Natural killer cell treated with Interleukin-12 subunit alpha and Interleukin-12 subunit beta and Interleukin-15 and Interleukin-18, amount 100 ng/mL, for 72 hours (primary cell): ENCODE measurements at regions not wholly inside any gene's neighbourhood (a gene's known extent, or its start where the extent isn't known, plus 50 kb on each side); places are given as distances from the start of the nearest gene placed in this dataset.

ENCODE experiments used
- ATAC-seq, 2 donors: fragments of 150-1000 bp; cut with Tn5 transposase in 1 of 2; sonication (Bioruptor Pico), chemical (Tn5 transposase) in 1 of 2; 2 replicates each; pipeline ENCODE4 v1.10.0; 2021
- DNase-seq: peaks from one replicate; pipeline ENCODE4 v3.0.0; 2022; ENCODE audit warnings: low spot score
- H3K27ac Mint-ChIP-seq, 2 donors: 1 replicate in 1 of 2; 2 replicates in 1 of 2; pipeline ENCODE4 v1.8.0; 2022; ENCODE audit warnings: mixed read lengths in 2 of 2, mild to moderate bottlenecking in 1 of 2, moderate library complexity in 1 of 2
- H3K27me3 Mint-ChIP-seq, 2 donors: 1 replicate in 1 of 2; 2 replicates in 1 of 2; pipeline ENCODE4 v1.8.0; 2022; ENCODE audit warnings: mixed read lengths in 2 of 2
- H3K36me3 Mint-ChIP-seq: one replicate; pipeline ENCODE4 v1.8.0; 2022; ENCODE audit warnings: mixed read lengths
- H3K4me1 Mint-ChIP-seq, 2 donors: 1 replicate in 1 of 2; 2 replicates in 1 of 2; pipeline ENCODE4 v1.8.0; 2022; ENCODE audit warnings: low read depth in 2 of 2, mixed read lengths in 2 of 2, mild to moderate bottlenecking in 1 of 2
- H3K4me3 Mint-ChIP-seq: one replicate; pipeline ENCODE4 v1.8.0; 2022; ENCODE audit warnings: mixed read lengths
- H3K9me3 Mint-ChIP-seq: 2 replicates; pipeline ENCODE4 v1.8.0; 2022; ENCODE audit warnings: mixed read lengths

DNA sequence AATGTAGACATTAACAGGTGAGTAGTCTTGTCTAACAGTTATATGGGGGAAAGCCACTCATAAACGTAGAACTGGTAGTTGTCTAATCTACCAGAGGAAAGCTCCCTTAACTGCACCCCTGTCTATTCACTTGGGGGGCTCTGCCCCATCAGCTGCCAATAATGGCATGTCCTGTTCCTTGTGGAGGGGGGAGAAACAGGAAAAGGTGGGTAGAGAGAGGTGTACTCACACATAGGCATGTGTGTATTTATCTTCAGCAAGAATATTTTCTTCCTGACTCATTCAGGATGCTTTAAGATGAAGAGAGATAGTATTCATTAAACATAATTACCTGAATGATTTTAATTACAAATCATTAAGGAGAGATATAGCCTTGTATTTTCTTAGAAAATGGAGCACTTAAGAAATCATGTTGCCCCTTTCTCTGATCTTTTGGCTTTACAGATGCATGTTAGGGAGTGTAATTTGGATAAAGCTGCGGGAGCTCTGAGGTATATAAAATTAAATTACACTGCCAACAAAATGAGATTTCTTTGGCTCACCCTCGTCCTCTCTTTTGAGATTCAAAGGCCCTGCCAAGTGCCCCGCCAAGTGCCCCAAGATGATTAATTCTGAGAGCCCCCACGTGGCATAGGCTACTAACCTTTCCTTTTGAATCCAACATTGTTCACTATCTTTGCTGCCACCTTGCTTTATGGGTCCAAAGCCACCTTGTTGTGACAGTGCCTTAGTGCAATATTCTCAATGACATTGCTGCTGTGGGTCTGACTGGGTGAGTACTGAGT is 286.3 kb upstream of the LYPLAL1 start:
- Mint-ChIP-seq H3K4me1 (no peaks in the 10 kb centered on the region), H3K27me3 (no peaks in the 10 kb centered on the region), H3K27ac (no peak overlapping the region), H3K9me3 (peaks cover 6% of the 10 kb centered on the region), H3K36me3 (no peaks in the 10 kb centered on the region), H3K4me3 (no peak overlapping the region)
- ATAC-seq: no peak
- DNase-seq: no peak

DNA sequence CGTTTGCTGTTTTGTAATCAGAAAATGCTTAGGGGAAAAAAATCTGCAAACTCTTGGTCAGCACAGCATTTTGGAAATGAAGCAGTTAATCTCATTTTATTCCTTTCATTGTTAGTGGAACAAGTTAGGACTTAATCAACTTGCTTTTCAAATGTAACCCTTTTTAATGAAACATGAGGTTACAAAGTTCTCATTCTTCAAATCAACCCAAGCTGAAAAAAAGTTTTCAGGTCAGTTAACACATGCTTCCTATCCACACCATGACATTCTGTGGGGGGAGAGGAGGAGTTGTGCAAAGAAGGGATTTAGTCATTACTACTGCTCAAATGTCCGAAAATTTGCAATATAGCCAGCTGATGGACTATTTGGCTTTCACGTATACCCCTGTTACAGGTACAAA is 283.2 kb upstream of the LYPLAL1 start:
- no peaks in the 10 kb centered on the region for H3K36me3 Mint-ChIP-seq
- no peak overlapping the region for H3K4me3 Mint-ChIP-seq
- ATAC-seq (no peak), DNase-seq (no peak)
- peaks cover 2% of the 10 kb centered on the region for H3K9me3 Mint-ChIP-seq
- no peak overlapping the region for H3K27ac Mint-ChIP-seq
- H3K4me1 Mint-ChIP-seq: no peaks in the 10 kb centered on the region
- H3K27me3 Mint-ChIP-seq: no peaks in the 10 kb centered on the region

DNA sequence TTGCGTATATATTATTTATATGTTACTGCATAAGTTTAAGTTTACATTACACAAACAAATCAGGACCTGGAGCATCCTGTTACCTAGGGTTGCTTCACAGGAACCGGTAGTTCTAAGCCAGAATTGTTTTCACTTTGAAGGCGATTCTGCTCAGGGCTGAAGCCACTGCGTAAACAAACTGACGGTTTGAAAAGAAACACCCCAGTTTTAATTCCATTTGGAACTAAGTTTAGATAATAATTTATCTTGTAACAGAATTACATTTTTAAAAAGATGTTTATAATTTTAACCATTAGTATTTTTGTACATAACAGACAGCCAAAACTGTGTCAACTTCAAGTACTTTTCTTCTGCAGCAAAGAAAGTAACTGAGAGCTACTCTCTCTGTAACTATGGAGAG is 282.1 kb upstream of the LYPLAL1 start:
- ATAC-seq (no peak), DNase-seq (no peak)
- Mint-ChIP-seq H3K9me3 (peaks cover 8% of the 10 kb centered on the region), H3K4me1 (no peaks in the 10 kb centered on the region), H3K27ac (no peak overlapping the region), H3K27me3 (no peaks in the 10 kb centered on the region), H3K36me3 (no peaks in the 10 kb centered on the region), H3K4me3 (no peak overlapping the region)

DNA sequence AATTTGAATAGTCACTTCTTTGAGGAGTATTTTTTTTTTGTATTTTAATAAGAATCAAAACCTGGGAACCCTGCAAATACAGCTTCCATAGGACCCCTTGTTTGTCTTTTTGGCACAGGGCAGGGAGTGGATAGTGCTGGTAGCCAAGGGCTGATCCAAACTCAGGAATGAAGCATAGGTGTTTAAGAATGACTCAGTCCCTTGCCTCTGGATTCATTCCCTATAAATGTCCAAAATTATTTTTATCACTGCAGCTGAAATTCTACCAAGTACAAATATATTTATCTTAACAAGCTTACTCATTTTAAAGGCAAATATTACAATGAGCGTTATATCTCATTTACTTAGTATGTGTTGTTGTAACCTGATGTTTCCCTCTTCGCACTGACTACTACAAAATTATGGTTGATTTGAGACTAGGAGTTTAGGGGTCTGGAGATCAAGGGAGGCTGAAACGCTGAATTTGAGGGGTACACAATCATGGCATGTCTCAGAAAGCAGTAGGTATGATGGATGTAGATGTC is 278.6 kb upstream of the LYPLAL1 start:
- Mint-ChIP-seq H3K9me3 (peaks cover 8% of the 10 kb centered on the region), H3K27me3 (no peaks in the 10 kb centered on the region), H3K27ac (no peak overlapping the region), H3K4me3 (no peak overlapping the region), H3K4me1 (no peaks in the 10 kb centered on the region), H3K36me3 (no peaks in the 10 kb centered on the region)
- DNase-seq (no peak), ATAC-seq (no peak)

DNA sequence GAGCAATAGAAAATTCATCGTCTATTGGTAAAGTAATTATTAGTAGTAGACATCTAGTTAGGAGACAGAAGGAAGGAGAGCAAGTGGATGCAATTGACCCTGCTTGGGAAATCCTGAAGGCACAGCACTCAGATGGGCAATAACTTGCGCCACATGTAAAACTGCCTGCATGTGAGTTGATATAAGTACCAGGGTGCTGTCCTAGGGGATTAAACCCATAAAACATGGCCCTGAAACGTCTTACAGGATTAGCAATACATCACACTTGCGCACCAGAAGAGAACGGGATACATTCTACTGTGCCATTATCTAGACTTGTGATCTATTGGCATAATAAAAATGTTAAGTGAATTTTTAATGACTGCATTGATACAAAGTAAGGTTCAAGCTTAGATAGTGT is 277.5 kb upstream of the LYPLAL1 start:
- Mint-ChIP-seq H3K36me3 (no peaks in the 10 kb centered on the region), H3K4me1 (no peaks in the 10 kb centered on the region), H3K9me3 (peaks cover 8% of the 10 kb centered on the region), H3K27me3 (no peaks in the 10 kb centered on the region), H3K4me3 (no peak overlapping the region), H3K27ac (no peak overlapping the region)
- DNase-seq (no peak), ATAC-seq (no peak)

DNA sequence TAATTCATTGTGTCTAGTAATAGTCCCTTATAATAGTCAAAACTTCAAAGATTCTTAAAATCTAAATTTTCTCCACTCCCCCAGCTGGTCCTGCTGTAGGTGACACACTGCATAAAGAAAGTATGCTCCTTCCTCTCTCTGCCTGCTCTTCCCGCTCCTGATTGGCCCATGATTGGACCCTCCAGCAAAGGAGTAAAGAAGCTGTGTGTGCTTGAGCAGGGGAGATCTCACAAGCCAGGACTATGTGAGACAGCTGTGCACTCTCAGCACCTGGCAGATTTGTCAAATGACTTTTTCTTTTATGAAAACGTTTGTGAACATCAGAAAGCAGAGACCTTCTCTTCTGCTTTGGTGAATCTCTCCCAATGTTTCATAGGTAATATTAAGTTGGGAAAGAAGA is 274.8 kb upstream of the LYPLAL1 start:
- no peak overlapping the region for H3K27ac Mint-ChIP-seq
- DNase-seq: no peak
- H3K4me3 Mint-ChIP-seq: no peak overlapping the region
- peaks cover 8% of the 10 kb centered on the region for H3K9me3 Mint-ChIP-seq
- H3K4me1 Mint-ChIP-seq: no peaks in the 10 kb centered on the region
- H3K36me3 Mint-ChIP-seq: no peaks in the 10 kb centered on the region
- no peak for ATAC-seq
- H3K27me3 Mint-ChIP-seq: no peaks in the 10 kb centered on the region

DNA sequence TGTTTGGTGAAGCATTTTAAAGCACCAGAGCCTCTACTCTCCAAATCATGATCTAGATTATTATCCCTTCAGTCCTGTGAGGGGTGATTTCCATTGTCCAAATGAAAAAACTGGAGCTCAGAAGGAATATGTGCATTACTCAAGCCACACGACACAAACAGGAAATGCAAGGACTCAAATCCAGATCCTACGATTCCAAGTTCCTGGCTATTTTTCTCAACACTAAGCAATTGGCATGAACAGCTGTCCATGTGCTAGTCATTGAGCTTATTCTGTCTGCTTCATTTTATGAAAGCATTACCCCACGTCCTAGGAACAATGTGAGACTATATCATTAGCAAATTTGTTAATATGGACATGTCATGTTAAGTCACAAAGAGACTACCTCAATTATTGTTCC is 273.1 kb upstream of the LYPLAL1 start:
- no peaks in the 10 kb centered on the region for H3K4me1 Mint-ChIP-seq
- ATAC-seq: no peak
- peaks cover 4% of the 10 kb centered on the region for H3K9me3 Mint-ChIP-seq
- no peaks in the 10 kb centered on the region for H3K36me3 Mint-ChIP-seq
- no peak overlapping the region for H3K27ac Mint-ChIP-seq
- no peak overlapping the region for H3K4me3 Mint-ChIP-seq
- DNase-seq: no peak
- H3K27me3 Mint-ChIP-seq: no peaks in the 10 kb centered on the region

DNA sequence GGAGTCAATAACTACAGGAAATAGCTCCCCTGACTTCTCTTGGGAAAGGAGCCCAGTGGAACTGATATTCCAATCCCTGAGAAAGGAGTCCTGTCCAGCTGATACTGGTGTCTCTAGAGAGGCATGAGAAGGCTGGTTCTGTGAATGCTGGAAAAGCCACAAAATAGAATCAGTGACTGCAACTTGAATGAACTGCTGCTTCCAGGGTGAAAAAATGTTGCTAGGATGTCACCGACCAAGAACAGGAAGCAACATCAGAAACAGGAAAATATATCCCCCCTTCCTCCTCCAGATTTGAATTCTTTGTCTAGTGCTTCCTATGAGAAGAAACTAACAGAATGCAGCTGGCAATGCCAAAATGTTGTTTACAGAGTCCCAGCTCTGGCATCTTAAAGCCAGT is 269.3 kb upstream of the LYPLAL1 start:
- Mint-ChIP-seq H3K4me3 (no peak overlapping the region), H3K36me3 (no peaks in the 10 kb centered on the region), H3K27ac (no peak overlapping the region), H3K9me3 (peaks cover 3% of the 10 kb centered on the region), H3K27me3 (no peaks in the 10 kb centered on the region), H3K4me1 (no peaks in the 10 kb centered on the region)
- DNase-seq (no peak), ATAC-seq (no peak)

DNA sequence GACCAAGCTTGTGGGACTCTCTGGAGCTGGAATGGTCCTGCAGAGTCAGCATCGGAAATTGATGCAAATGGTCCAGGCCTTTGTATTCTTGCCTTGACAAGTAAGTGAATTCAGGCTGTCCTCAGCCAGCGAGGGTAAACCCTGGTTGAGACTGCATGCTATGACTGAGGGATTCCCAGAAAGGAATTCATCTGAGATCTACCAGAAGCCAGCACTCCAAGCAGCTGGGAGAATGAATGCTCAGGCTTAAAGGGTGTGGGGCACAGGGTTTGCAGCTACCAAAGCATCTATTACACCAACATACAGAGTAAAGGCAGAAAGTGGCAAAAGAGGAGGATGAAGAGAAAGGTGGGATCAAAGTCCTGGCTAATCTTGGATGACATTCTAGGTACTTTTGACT is 257.0 kb upstream of the LYPLAL1 start:
- Mint-ChIP-seq H3K36me3 (no peaks in the 10 kb centered on the region), H3K4me3 (no peak overlapping the region), H3K27ac (no peak overlapping the region)

DNA sequence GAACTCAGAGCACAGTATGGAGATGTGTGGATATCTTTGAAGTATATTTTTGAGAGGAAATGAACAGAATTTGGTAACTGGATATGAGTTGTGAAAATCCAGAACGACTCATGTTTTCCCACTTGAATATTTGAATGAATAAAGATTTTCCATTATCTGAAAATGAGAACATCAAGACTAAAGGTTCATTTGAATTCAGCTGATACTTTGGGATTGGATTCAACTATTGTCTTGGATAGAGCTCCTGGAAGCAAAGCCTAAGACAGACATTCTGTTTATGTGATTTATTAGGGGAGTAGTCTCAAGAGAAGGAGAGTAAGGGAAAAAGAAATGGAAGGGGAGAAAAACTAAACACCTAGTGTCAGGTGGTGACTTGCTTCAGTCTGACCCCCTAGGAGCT is 256.0 kb upstream of the LYPLAL1 start:
- Mint-ChIP-seq H3K4me1 (no peaks in the 10 kb centered on the region), H3K27ac (no peak overlapping the region), H3K4me3 (no peak overlapping the region), H3K27me3 (no peaks in the 10 kb centered on the region), H3K36me3 (no peaks in the 10 kb centered on the region), H3K9me3 (peaks cover 15% of the 10 kb centered on the region)
- DNase-seq (no peak), ATAC-seq (no peak)

More for the DNA sequence above, 257.0 kb upstream of the LYPLAL1 start:
- DNase-seq (no peak), ATAC-seq (no peak)
- H3K4me1 Mint-ChIP-seq: no peaks in the 10 kb centered on the region
- H3K9me3 Mint-ChIP-seq: peaks cover 15% of the 10 kb centered on the region
- no peaks in the 10 kb centered on the region for H3K27me3 Mint-ChIP-seq

DNA sequence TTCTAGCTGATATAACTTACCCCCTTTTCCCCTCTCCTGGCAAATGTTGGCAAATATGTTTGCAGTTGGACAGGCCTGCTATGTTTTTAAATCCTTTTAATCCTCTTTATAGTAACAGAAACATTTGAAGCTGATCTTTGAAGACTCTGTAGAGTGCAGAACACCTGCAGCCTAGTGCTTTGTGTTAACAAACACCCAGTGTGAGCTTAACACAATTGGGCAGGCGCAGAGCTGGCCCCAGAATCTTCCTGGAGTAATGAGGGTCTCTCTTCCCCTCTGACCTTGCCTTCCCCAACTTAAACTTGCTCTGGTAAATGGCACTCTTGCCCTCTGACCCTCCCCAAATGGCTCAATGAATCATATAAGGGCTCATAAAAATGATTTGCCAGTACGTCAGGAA is 247.9 kb upstream of the LYPLAL1 start:
- H3K4me3 Mint-ChIP-seq: no peak overlapping the region

DNA sequence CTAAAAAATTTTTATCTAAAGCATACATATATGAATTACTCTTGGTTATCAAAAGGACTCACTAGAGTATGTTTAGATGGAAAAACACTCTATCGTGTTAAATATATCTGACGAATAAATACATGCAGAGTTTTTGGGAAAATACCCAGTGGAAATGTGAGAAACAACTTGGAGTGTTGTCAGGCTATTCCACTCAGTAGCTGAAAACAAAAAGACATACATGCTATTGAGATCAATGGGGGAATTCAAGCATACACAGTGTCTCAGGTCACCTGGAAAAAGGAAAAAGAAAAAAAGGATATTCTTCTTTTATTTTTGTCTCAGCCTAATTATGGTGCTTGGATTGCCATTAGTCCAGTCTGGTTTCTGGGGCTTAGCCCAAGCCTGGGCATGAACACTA is 247.0 kb upstream of the LYPLAL1 start:
- ATAC-seq: no peak
- no peak overlapping the region for H3K27ac Mint-ChIP-seq

More for the DNA sequence above, 247.9 kb upstream of the LYPLAL1 start:
- H3K27ac Mint-ChIP-seq: no peak overlapping the region
- DNase-seq: no peak
- peaks cover 7% of the 10 kb centered on the region for H3K9me3 Mint-ChIP-seq
- H3K4me1 Mint-ChIP-seq: no peaks in the 10 kb centered on the region
- no peaks in the 10 kb centered on the region for H3K27me3 Mint-ChIP-seq
- H3K36me3 Mint-ChIP-seq: no peaks in the 10 kb centered on the region
- ATAC-seq: no peak

DNA sequence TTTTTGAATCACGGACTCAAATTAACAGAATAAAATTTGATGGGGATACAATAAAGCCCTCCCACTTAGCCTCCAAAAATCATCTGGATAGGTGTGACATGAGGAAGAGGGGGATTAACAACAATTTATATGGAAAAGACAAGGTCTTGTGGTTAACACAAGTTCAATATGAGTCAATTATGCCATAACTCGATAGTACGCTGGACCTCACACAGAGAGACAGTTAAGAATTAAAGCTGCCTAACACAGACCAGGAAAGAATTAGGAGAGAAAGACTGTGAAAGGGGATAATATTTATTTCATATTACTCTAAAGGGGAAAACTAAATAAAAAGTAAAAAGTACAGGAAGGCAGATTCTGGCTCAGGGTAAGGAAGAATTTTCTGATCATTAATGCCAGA is 243.7 kb upstream of the LYPLAL1 start:
- ATAC-seq (no peak), DNase-seq (no peak)
- H3K36me3 Mint-ChIP-seq: no peaks in the 10 kb centered on the region
- no peaks in the 10 kb centered on the region for H3K4me1 Mint-ChIP-seq
- H3K27ac Mint-ChIP-seq: no peak overlapping the region
- peaks cover 3% of the 10 kb centered on the region for H3K9me3 Mint-ChIP-seq
- H3K27me3 Mint-ChIP-seq: no peaks in the 10 kb centered on the region
- H3K4me3 Mint-ChIP-seq: no peak overlapping the region

More for the DNA sequence above, 247.0 kb upstream of the LYPLAL1 start:
- Mint-ChIP-seq H3K27me3 (no peaks in the 10 kb centered on the region), H3K4me3 (no peak overlapping the region), H3K36me3 (no peaks in the 10 kb centered on the region), H3K4me1 (no peaks in the 10 kb centered on the region), H3K9me3 (peaks cover 7% of the 10 kb centered on the region)
- no peak for DNase-seq

DNA sequence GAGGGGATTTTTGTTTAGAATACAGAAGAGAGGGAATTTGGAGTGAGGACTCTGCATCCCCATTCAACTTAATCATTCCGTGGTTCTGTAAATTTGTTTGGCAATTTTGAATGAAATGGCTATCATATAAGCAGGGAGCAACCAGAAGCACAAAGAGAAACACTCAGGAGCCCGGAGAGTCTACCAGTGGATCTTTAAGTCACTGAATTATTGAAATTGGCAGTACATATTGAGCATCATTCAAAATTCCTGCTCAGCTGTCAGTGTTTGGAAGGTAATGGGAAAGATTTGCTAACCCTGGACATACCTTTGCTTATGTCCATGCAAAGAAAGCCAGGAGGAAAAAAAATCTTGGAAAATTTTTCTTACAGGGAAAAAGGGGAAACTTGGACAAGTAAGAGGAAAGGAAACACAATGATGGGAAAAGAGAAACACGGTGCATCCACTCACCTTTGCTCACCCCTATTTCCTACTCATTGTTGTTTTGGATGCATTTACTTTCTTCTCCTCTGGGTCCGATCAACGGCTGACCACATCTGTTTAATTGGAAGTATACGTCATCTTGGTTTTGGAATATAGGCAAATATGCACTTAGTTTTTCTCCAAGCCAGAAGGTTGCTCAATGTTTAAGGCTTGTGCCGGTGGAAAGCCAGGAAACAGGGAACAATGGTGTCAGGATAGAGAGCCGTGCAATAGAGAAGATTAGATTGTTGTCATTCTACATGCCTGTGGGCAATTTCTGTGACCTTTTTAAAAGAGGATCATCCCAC is 243.0 kb upstream of the LYPLAL1 start:
- no peak for ATAC-seq
- Mint-ChIP-seq H3K27ac (no peak overlapping the region), H3K4me1 (no peaks in the 10 kb centered on the region), H3K27me3 (no peaks in the 10 kb centered on the region), H3K9me3 (peaks cover 7% of the 10 kb centered on the region), H3K4me3 (no peak overlapping the region), H3K36me3 (no peaks in the 10 kb centered on the region)
- no peak for DNase-seq
